HG03280 (cell line): ENCODE measurements at regions not wholly inside any gene's neighbourhood (a gene's known extent, or its start where the extent isn't known, plus 50 kb on each side); places are given as distances from the start of the nearest gene placed in this dataset.
"Not testable (repeated sequence)": the region's sequence is repeated elsewhere in the genome, so short reads cannot be mapped to it uniquely, and the experiment has no call there.

ENCODE experiments used
- ATAC-seq: cut with Tn5 transposase; IDR thresholded peaks from one replicate; pipeline ENCODE4 v1.9.1; 2021; ENCODE audit warnings: mild to moderate bottlenecking, moderate library complexity; ENCODE audit not compliant: unreplicated experiment

DNA sequence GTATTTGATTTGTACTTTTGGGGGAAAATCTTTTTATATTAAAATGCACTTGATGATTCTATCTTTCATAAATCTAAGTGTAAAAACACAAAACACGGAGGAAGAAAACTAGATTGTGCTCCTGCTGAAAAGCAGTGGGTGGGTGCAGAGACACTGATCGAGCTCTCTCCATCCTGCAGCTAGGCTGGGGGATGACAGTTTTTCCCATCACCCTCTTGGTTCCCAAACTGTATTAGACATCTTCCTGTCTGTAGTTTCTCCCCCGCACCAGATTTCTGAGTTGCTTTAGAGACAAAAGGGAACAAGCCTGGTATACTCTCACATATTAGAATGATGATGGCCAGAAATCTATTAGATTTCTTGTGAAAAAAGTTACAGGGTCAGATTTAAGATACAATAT is 99.6 kb downstream of the FAM114A2 start:
- ATAC-seq, result no peak

DNA sequence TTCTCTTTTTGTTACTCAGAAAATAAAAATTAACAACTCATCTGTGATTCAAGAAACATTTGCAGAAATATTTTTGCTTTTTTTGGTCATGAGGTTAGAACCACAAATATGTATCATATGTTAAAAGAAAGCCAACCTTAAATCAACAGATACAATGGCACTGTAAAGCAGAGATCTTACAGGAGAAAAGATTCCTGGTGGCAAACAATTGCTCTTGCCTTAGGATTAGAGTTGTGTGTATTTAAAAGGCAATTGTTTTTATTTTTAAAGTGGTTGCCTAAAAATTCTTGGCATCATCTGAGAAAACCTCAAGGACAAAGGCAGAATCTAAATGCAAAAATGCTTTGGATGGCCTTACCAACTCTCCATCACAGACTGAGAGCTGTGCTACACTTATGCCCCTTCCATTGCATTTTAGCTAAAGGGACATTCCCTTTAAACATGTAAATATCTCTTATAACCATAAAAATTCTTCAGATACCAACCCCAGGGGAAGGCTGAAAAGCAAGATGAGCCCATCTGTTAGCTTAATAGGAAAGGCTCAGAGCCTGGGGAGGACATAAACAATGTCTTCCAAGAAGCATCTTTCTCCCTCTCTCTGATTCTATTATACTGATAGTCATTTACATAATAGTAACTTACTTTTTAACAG is 100.4 kb downstream of the FAM114A2 start:
- no peak for ATAC-seq

DNA sequence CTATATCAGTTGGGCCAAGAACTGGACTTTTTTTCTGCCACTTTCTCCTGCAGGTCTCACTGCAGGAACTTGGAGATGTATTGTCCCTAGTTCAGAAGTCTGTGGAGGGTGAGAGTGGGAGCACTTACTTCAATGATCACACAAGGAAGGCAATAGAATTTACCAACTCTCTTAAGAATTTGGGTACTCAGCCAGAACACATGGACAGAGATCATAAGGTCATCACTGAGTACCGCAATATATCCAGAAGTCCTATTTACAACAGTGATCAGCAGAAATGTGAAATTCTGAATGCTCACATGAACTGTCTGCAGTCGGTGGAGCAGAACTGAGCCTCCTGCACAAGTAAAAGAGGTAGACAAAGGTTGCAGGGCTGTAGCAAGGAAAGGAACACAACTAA is 101.0 kb downstream of the FAM114A2 start:
- ATAC-seq, result no peak

DNA sequence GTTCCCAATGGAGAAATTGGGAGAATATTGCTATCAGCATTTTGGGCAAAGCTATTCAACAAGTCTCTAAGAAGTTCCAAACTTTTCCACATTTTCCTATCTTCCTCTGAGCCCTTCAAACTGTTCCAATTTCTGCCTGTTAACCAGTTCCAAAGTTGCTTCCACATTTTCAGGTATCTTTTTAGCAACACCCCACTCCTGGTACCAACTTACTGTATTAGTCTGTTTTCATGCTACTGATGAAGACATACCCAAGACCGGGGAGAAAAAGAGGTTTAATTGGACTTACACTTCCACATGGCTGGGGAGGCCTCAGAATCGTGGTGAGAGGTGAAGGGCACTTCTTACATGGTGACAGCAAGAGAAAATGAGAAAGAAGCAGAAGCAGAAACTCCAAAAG is 103.6 kb downstream of the FAM114A2 start:
- ATAC-seq, result not testable (repeated sequence)

DNA sequence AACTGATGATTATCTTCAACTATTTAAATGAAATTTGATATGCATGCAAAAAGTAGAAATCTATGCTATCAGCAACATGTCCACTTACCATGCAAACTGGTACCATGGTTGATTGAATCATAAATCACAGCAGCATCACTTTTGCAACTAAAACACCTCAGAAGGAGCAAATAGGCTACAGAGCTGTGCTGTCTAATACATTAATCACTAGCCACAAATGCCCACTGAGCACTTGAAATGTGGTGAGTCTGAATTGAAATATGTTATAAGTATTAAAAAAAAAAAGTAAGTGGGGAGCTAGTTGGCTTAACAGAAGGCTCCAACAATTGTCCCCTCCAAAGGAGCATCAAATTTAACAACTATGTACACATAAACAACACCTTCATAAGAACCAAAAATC is 112.5 kb downstream of the FAM114A2 start:
- no peak for ATAC-seq

DNA sequence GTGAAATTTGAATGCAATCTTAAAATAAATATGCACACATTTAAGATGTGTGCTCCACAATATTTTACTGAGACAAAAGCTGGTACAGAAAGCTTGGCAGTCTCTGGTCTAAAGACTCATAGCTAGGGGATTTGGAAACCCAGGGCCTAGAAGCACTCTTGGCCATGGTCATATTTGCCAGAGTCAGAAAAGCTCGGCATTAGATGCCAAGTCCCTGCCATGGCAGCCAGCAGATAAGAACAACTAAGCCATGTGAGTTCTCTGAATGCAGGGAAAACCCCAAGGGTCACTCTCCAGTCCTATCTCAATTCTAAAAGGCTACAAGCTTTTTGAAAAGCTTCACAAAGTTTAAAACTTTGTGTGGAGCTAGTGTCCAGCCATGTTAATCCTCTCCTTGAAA is 119.5 kb downstream of the FAM114A2 start:
- no peak for ATAC-seq

DNA sequence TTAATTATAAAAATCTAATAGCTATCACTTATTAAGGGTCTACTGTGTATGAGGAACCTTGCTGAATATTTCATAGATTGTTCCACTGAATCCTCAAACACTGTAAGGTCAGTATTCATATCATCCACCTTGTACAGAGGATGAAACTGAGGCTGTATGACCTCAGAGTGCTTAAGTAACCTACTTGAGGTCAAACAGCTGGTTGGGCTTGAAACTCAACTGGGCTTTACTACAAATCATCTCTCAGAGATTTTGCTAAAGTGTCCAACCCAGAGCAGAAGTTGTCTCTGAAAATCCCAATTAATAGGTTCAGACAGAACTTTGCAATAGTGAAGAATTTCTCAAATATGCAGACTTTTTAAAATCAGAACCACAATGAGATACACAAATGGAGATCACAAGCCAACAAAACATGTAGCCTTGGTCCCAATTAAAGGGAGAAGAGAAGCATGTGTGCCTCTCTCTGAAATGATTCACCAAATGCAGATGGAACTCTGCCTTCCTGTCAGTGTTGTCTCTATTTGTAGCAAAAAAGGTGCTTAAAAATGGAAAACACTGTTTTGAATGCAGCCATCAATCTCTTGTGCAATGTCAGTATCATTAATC is 131.4 kb downstream of the FAM114A2 start:
- ATAC-seq, result no peak

DNA sequence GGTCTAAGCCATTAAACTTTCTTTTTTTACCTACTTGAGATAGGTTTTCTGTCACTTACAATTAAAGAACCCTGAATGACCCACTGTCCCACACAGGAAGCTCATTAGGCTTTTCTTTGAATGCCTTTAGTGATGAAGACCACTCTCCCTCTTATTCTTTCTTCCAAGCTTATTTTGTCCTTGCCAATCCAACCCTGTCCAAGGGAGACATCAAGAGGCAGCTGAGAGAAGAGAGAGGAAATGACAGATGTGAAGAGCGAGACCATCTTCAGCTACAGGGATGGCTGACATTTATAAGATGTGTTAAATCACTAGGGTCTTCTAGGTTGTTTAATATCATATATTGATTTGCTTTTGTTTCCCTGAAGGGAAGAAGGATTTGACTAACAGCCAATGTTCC is 133.5 kb downstream of the FAM114A2 start:
- no peak for ATAC-seq

DNA sequence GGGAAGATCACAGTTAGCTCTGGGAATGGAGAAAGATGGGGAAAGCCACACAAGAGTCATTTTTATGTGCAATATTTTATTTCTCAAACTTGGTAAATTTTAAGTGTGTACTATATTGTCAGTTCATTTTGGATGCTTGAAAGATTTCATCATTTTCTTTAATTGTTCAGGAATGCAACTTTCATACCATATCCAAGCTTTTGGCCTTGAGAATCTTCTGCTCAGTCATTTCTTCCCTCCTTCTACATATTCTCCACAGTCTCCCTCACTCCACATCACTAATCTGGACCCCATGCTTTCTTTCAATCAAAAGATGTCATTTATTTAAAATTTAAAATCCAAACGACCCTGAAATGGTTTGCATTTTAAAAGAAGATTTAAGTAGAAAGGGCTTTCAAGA is 135.4 kb downstream of the FAM114A2 start:
- no peak for ATAC-seq

DNA sequence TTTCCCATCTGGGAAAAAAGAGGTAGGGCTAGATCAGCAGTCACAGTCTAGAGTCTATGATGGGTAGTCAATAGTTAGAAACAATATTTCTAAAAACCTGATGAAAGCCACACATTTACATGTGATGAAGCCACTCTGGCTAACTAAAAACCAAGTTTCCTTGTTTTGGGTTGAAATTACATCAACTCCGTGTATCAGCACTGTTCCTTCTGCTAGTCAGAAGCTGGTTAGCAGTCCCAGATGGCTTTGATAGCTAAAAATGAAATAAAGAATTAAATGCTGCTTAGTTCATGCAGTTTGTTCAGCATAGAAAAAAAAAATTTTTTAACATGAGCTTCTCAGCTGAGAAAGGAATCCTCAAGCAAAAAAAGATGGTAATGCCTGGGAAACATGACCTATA is 136.7 kb downstream of the FAM114A2 start:
- no peak for ATAC-seq

DNA sequence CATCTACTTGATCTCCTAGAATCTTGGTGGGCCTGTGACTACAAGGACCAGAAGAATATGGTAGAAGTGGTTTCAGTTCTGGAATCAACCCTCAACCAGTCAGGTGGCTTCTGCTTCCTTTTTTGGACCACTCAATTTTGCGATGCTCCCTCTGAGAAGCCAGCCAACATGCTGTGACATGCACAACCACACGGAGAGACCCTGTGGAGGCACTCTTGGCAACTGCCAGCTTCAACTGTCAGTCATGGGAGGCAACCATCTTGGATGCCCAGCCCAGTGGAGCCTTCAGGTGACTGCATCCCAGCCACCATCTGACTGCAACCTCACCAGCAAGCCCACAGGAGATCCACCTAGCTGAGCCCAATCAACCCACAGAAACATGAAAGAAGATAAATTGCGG is 137.3 kb downstream of the FAM114A2 start:
- ATAC-seq, result no peak

DNA sequence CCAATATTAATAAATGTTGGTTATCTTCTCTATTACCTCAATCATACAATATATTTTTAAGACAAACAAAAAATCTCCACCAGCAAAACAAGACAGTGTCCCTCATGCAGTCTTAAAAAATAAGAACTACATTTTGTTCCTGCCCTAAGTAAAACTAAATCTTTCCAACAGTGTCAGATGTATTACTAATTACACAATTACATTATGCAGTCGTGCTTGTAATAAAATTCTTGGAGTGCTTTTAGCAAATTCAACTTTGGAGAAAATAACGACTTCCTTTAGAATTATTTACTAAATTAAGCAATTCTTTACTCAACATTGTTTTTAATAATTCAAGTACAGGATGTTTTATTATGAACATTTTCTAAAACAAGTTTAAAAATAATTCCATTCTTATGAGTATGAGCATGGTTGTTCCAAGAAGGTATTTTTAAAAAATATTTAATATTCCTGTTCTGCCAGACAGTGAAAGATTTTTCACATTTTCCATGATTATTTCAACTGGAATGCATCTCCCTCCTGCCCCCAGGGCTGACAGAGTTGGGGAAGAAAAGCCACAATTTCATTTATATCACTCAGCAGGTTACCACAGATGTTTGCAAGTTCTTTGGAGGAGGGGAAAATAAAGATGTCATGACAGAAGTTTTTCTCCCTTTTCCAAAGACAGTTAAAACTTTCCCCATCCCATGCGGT is 137.9 kb downstream of the FAM114A2 start:
- no peak for ATAC-seq

DNA sequence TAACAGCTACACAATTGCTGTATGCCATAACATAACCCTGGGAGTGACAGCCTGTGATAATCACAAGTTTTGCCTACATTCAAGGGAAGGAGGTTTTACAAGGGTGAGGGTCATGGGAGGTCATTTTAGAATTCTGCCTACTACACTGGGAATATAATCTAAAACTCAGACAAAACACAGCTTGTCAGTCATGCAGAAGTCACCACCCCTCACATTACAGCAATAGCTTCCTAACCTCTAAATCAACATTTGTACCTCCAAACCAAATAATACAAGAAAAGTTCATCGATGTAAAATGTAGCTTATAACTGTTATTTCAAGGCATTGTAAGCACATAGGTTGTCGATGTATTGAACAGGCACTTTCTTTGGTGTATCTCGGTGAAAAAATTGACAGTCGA is 139.0 kb downstream of the FAM114A2 start:
- no peak for ATAC-seq

DNA sequence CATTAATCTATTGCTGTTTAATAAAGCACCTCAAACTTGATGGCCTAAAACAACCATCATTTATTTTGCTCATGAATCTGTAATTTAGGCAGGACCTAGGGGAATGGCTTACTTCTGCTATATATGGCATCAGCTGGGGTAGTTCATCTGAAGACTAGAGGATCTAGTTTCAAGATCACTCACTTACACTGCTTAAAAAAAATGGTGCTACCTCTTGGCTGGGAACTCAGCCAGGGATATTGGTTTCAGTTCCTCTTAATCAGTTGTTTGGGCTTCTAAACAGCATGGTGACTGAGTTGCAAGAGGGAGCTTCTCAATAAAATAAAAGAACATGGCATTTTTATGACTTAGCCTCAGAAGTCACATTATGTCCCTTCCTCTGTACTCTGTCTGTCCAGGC is 142.0 kb downstream of the FAM114A2 start:
- ATAC-seq, result peak; percentile 88

DNA sequence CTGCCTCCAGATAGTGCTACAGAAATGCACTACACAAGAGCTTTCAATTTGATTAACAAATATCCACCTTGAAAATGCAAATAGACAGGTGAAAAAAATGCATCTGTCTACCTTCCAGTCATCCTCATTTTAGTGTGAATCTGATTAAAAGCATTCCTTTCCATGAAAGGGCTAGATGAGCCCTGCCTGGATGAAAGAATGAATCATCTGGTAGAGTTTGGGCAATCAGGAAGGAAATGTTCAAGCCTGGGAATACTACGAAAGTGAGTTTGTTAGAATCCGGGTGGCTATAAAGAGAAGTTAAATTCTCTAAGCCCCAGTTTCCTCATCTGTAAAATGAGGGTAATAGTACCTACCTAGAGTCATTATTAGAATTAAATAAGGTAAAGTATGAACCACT is 142.6 kb downstream of the FAM114A2 start:
- no peak for ATAC-seq

DNA sequence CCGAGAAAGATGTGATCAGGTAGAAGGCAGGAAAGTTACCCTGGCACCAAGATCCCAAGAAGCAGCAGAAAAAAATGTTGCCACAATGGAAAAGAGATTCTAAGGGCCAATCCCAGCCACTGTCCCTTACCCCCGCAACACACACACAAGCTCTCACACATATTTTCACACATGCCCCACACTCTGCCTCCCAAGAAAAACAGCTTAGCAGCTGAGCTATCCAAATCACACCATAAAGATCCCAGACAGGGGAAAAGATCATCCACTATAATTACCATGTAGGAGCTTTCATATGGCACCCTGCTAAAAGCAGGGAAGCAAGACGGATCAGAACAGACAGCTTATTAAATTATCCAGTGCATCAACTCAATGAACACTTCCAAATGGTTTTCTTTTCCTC is 143.4 kb downstream of the FAM114A2 start:
- ATAC-seq, result no peak

DNA sequence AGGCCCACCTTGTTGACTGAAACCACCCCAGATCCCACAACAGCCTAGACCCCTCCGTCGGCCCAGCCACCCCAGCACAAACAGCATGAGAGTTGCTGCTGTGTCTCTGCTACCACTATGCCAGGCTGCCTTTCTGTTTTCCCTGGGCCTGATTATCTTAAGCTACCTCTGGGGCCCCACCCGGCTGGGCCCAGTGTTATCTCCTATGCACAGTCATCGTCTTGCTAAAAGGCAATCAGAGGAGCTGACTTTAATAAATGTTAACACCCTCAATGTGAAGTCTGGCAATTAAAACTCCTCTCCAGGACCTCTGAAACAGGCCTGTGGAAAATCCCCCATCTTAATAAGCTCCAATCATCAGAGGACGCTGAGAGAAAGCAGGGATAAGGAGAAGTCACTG is 144.9 kb downstream of the FAM114A2 start:
- ATAC-seq, result no peak

DNA sequence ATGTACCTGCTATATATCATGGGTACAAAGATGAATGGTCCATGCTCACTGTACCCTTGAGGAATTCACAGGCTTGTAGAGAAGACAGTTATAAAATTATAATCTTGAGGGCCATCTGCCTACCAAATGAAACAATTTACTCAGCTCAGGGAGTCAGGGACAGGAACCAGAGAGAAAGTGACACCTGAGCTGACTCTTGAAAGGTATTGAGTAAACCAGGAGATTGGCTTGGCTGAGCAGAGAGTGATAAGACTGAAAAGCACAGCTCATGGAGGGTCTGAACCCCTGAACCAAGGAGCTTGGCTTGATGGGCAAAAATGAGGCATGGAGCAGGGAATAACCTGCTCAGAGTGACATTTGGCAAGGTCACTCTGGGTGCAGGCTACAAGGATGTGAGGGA is 147.3 kb downstream of the FAM114A2 start:
- no peak for ATAC-seq

DNA sequence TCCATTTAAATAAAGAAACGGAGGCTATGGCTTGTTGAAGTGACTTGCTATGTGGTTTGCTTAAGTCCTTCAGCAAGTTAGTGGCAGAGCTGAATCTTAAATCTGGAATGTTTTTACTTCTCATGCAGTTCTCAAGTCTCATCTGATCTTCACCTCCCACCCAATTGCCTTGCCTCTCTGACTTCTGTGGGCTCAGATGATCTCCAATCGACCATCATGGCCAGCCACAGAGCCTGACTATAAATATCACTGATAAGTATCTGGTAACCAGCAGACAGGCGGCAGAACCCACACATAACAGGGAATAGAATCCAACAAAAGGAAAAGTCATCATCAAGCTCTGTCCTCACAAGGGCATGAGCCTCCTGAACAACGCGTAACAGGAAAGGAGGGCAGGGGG is 149.9 kb downstream of the FAM114A2 start:
- ATAC-seq, result no peak

DNA sequence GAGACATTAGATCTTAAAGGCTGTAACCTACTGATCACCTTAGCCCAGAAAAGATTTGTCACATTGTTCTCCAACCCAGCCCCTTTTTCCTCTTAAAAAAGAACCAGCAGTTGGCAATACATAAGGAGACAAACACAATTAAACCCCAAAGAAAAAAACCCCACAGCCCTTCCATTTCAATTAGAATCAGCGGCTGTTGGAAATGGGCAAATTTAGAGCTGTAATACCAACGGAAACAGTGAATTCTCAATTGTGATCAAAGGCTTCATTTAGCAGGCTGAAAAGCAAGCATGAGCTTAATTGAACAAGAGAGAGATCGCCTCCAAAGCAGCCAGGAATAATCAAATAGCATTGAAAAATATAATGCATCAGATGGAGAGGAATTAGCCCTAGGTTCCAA is 153.6 kb downstream of the FAM114A2 start:
- ATAC-seq, result no peak

DNA sequence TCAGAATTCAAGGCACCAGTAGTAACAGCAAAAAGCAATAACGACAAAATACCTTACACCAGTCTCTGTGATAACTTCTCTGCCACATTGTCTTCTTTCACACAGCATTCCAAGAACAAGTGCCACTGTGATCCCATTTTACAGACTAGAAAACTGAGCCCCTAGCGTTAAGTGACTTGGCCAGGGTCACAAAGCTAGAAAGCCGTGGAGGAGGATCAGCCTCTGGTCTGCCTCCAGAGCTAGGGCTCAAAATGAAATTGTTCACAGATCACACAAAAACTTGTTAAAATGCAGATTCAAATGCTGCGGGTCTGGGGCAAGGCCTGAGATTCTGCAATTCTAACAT is 154.1 kb downstream of the FAM114A2 start:
- no peak for ATAC-seq

DNA sequence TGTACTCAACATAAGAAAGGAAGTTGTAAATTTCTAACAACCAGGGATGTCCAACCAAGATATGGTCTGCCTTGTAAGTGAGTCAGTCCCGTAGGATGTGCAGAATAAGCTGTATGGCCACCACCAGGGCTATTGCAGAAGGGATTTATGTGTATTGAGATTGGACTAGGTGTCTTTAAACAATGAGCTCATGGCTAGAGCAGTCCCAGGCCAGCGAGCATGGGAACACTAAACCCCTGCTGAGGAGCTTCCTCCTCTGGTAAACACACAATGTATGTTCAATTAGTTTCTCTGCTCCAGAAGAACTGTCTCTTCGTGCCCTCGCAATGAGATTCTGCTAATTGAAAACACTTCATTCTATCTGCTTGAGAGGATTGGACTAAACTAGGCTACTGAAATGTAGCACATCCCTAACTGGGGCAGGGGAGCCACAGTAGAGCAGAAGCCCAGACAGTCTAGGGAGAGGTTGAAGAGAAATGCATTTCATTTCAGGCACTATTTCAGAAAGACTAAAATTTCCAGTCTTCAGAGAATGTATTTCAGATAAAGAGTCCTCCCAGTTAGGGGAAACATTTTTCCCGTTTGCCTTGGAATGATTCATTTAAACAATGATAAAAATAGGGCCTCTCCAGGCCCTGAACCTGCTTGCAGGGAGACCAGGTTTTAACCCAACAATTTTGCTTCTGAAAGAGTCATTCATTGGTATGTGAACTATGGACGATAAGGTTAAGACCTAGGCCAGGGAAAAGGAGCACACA is 154.7 kb downstream of the FAM114A2 start:
- ATAC-seq, result no peak
